Tibial nerve (tissue), 3 donors: ENCODE measurements at regions not wholly inside any gene's neighbourhood (a gene's known extent, or its start where the extent isn't known, plus 50 kb on each side); places are given as distances from the start of the nearest gene placed in this dataset.

Experiments
- POLR2A ChIP-seq, 2 donors: fragments of 450-650 bp; IDR thresholded peaks; one replicate each; pipeline ENCODE4 v1.6.1; 2017; ENCODE audit warnings: antibody characterized with exemption in 2 of 2, mild to moderate bottlenecking in 2 of 2, moderate library complexity in 2 of 2
- TF ChIP-seq, protein P1 (sequence below), 5 experiments: fragments of 200-600 bp in 3 of 5; fragments of 450-650 bp in 2 of 5; sonication (generic) in 3 of 5; IDR thresholded peaks; one replicate each; pipeline ENCODE4 v1.5.1; 2016 to 2019; ENCODE audit warnings: antibody characterized with exemption in 5 of 5, mild to moderate bottlenecking in 3 of 5, moderate library complexity in 2 of 5

DNA sequence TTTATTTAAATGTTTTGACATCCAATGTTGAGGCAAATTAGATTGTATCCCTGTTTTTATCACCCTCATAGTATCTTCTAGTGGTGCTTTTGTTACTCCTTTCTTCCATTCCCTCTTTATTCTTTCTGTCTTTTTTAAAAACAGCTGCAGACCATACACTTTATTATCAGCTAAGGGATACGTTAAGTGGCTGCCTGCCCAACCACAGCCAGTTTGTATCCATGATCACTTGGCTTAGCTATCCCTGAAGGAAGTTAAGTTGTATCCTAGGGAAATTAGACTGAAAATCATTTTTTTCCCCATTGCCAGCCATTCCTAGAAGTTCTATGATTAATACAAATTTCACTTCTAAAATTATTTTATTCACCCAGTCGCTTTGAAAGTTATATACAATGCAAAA lies 1032.7 kb downstream of the NR2F1-AS1 start:
- TF ChIP-seq, protein P1, sequence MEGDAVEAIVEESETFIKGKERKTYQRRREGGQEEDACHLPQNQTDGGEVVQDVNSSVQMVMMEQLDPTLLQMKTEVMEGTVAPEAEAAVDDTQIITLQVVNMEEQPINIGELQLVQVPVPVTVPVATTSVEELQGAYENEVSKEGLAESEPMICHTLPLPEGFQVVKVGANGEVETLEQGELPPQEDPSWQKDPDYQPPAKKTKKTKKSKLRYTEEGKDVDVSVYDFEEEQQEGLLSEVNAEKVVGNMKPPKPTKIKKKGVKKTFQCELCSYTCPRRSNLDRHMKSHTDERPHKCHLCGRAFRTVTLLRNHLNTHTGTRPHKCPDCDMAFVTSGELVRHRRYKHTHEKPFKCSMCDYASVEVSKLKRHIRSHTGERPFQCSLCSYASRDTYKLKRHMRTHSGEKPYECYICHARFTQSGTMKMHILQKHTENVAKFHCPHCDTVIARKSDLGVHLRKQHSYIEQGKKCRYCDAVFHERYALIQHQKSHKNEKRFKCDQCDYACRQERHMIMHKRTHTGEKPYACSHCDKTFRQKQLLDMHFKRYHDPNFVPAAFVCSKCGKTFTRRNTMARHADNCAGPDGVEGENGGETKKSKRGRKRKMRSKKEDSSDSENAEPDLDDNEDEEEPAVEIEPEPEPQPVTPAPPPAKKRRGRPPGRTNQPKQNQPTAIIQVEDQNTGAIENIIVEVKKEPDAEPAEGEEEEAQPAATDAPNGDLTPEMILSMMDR (IDR thresholded peaks at IDR 0.05), result no peak
- no peak for TF ChIP-seq POLR2A (IDR thresholded peaks at IDR 0.05)
